Globus pallidus (tissue), 1 donor: ENCODE measurements at regions not wholly inside any gene's neighbourhood (a gene's known extent, or its start where the extent isn't known, plus 50 kb on each side); places are given as distances from the start of the nearest gene placed in this dataset.

ENCODE experiments used
- DNase-seq: peaks from one replicate; pipeline ENCODE4 v3.0.0-alpha.2; 2015; ENCODE audit warnings: low spot score

DNA sequence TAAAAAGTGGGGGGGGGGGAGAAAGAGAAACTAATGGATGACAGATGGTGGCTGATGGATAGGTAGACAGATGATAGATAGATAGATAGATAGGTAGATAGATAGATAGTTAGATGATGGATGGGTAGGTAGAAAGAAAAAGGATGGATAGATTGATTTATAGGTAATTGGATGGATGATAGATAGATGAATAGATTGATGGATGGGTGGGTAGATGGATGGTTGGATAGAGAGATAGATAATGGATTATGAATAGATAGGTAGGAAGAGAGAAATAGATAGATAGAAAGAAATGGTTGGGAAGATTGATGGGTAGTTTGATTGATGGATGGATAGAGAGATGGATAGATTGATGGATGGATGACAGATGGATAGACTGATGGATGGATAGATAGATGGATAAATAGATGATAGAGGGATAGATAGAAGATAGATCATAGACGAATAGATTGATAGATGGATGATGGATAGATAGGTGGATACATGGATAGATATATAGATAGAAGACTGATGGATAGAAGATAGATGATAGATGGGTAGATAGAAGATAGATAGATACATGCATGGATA lies 337.1 kb downstream of the C16orf95 start:
- no peak for DNase-seq

- no peak for DNase-seq
Measured at GRCh38 chr16:86980644-86981043, 336.5 kb downstream of the C16orf95 start.

DNA sequence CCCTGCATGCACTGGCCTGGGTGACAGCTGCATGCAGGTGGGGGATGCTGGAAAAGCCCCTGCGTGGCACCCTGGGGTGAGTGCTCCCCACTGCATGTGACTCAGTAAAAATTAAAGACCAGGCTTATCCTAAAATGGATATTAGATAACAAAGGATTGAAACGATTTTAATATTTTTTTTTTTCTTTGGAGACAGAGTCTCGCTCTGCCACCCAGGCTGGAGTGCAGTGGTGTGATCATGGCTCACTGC lies 334.9 kb downstream of the C16orf95 start:
- DNase-seq, result no peak

DNA sequence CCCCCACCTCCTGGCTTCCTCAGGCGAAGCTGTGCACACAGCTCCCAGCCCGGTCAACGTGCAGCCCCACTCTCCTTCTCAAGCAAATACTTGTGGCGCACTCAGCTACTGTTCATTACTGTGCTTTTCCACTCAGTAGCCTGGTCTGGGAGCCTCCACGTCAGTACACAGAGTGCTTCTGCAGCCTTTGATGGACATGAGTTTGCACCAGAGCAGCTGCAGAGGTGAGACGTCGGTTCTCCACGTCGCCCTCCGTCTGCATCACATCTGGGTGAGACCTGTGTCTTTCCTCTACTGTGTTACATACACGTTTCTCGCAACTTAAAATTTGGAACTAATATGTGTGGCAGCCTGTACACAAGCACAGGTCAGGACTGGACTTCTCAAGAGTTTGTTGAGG lies 334.3 kb downstream of the C16orf95 start:
- no peak for DNase-seq

GRCh38 chr16:86983621-86984020 lies 333.6 kb downstream of the C16orf95 start:
- no peak for DNase-seq

DNA sequence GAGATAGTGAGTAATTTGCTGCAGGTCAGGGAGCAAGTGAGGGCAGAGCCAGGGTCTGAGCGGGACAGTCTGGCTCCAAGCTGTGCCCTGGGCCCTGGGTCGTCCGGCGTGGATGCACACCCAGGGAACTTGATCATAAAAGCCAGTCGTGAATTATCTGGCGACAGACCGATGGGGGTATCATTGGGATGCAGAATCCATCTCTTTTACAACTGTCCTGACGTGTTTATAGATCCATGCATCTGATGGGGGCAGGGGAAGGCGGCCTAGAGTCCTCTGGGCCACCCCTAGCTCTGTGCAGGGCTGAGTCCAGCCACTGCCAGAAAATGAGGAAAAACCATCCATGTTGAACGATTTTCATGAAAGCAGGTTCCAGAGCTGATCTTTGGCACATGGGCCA lies 332.8 kb downstream of the C16orf95 start:
- no peak for DNase-seq

- DNase-seq, result no peak
Measured at GRCh38 chr16:86984991-86985647, 332.1 kb downstream of the C16orf95 start.

DNA sequence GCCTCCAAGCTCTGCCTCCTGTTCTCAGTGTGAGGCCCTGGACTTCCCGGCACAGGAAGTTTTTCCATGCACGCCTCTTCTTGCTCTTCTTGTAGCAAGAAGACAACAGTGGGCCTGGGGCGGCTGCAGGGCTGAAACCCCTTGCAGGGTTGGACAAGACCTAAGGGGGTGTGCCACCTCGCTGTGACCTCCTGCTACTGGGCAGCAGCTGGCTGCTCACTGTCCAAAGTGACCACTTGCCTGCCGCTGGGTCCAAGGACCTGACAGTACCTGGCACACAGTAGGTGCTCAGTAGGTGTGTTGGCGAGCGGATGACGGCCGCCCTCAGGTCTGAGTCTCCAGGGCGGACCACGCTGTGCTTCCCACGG lies 331.6 kb downstream of the C16orf95 start:
- DNase-seq, result no peak

DNA sequence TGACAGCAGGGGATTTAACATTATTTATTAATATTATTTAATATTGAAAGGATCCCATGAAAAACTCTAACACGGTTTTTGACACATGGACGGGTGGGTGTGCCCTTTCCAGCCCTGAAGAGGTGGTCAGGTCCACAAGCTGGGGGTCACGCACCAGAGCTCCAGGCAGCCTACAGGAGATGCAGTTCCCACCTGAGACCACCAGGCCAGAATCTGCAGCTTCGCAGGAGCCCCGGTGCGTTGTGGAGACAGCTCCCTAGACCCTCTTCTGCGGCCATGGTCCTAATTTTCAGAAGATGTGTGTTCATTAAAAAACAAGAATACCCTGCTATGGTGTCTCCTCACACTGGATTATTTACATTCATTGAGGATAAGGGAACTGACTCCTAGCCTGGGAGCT lies 331.1 kb downstream of the C16orf95 start:
- no peak for DNase-seq

- DNase-seq, result no peak
Measured at GRCh38 chr16:86986809-86987487, 330.2 kb downstream of the C16orf95 start.

DNA sequence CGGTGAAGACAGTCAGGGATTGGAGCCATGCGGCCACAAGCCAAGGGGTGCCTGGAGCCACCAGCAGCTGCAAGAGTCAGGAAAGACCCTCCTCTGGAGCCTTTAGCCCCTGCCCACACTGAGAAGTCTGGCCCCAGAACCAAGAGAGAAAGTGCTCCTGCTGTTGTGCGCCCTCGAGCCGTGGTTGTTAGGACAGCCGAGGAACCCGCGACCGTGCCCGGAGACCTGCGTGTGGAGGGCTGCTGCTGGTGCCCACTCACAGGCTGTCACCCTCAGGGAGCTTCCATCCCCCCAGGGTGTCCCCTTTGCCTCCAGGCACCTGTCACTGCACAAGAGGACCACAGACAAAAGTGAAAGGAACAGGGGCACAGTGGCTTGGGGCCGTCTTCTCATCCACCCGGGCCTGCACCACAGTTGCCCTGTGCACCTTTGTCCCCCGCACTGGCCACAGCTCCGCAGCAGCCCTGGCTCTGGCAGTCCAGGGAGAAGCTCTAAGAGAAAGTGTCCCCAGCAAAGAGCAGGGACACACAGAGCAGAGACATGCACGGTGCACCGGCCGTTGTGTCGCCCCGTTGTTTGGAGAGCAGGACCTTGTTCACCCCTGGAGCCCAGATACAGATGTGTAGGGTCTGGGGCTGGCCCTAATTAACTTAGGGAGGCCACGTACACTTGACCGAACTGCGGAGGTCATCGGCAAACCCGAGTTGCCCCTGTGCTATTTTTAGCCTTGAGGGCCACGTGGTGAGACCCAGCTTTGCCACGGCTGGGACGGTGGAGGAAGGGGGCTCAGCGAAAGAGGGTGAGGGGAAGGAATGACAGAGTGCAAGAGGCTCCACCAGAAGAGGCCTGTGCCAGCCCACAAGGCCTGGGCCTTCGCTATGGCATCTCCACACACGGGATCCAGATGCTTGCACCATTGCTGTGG lies 329.2 kb downstream of the C16orf95 start:
- no peak for DNase-seq

DNA sequence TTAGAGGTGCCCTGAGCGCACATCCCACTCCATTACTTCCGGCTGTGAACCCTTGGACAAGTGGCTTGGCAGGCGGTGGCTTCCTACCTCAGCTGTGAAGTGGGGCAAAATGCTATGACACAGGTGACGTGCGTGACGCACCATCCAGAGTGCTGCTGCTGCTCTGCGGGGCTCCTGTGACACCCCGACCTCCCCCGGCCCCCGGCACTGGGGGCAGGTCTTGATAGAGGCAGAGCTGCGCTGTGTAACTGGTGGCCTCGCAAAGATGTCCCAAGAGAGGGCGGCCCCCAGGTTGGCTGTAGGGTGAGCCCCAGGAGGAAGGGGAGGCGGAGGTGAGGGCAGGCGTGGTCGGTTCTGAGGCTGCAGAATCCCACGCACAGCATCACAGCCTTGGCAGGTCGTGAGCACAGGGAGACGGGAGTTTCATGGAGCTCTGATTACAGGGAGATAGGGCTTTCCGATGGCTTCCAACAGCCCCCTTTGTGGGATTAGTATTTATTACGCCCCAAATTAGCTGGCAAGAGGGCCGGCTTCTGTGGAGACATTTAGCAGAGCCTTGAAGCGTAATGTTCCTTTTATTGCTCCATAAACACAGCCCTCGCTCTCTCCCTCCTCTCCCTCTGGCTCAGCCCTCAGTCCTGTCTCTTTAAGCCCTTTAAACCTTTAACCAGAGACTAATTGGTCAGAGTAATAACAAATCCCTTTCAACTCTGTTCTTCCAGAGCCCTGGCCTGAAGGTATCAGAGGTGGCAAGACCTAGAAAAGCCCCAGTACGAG lies 328.1 kb downstream of the C16orf95 start:
- no peak for DNase-seq

- no peak for DNase-seq
Measured at GRCh38 chr16:86990451-86990850, 326.7 kb downstream of the C16orf95 start.

- DNase-seq, result no peak
Measured at GRCh38 chr16:86991679-86992078, 325.5 kb downstream of the C16orf95 start.

DNA sequence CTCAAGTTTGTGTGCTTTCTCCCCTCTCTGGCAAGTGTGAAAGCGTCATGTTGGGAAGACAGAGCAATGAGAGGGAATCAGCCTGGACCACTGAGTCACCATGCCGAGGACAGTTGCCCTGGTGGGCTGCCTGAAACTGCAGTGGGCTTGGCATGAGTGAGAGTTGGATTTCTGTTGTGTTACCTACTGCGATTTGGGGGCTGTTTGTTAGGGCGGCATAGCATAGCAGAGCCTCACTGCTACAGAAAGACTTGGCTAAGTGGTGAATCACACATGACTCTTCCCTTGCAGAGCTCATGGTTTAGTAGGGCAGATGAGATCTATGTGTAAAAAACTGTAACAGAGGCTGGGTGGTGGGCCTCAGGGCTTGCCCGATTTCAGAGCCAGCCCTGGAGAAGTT lies 324.6 kb downstream of the C16orf95 start:
- DNase-seq, result no peak

GRCh38 chr16:86993426-86994110 lies 323.6 kb downstream of the C16orf95 start:
- DNase-seq, result no peak

DNA sequence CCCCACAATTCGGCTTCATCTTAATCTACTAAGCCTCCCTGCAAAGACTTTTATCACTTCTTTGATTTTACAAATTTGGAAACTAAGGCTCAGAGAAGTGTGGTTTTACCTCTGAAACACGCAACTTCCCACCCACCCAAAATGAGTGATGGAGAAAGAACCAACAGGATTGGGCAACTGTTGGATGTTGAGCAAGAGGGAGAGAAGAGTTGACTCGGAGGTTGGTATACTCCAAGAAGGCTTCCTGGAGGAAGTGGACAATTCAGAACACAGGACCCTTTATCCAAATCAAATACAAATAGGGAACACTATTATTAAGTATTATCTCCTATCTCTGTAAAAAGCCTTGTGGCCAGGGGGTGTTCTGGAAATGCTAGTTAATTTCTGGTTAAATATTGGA lies 323.0 kb downstream of the C16orf95 start:
- no peak for DNase-seq

GRCh38 chr16:86994651-86995171 lies 322.5 kb downstream of the C16orf95 start:
- DNase-seq, result no peak

DNA sequence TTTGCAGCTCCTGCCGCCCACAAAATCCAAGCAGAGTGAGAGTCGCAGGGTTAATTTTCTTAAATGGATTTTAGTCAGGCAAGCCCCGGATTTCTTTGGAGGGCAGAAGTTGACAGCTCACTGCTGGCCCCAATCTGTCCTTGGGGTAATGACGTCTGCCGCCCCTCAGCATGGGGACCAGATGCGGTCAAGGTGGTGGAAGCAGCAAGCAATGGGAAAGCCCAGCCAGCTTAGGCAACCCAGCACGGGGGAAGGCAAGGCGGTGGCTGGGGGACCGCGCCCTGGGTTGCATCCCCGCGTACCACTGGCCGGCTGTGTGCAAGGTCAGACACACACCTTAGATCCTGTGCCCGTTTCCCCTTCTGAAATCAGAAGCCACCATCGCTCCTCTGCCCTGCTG lies 321.7 kb downstream of the C16orf95 start:
- DNase-seq, result no peak

DNA sequence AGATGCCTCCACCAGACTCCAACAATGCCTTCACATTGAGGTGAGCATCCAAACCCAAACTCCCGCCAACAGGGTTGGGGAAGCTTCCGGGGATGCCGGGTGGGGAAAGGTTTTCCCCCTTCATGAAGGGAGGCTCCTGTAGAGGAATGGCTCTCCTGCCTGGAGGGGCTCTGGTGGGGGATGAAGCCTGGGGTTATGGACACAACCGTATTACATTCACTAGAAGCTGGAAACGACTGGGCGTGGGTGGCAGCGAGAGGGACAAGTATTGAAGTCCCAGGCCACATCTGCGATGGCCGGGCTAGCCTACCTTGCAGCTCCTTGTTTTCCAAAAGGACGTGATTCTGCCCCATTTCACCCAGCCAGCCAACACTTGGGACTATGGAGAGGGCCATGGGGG lies 321.1 kb downstream of the C16orf95 start:
- no peak for DNase-seq

- DNase-seq, result no peak
Measured at GRCh38 chr16:86997058-86997457, 320.1 kb downstream of the C16orf95 start.
